ENCODE measurements at regions not wholly inside any gene's neighbourhood (a gene's known extent, or its start where the extent isn't known, plus 50 kb on each side); places are given as distances from the start of the nearest gene placed in this dataset.

- H3K27ac ChIP-seq (ENCODE audit: insufficient read depth, low read length): no peak overlapping the region
- H3K27me3 ChIP-seq (ENCODE audit: control insufficient read depth, insufficient read depth, low read length): no peaks in the 10 kb centered on the region
- DNase-seq (ENCODE audit: low read depth in 2 of 2): peak in 1 of 2 donors; percentile 39
- H3K9ac ChIP-seq (ENCODE audit: insufficient read depth, low read length): no peak overlapping the region
- no peak overlapping the region for H2AFZ ChIP-seq (ENCODE audit: low read length)
- H3K4me1 ChIP-seq (ENCODE audit: control insufficient read depth, extremely low read depth, insufficient read depth, low read length): no peaks in the 10 kb centered on the region
- H3K4me3 ChIP-seq (replicated peaks in 1 of 4; ENCODE audit: control extremely low read depth in 1 of 4, insufficient read depth in 1 of 4, low read depth in 3 of 4, low read length in 4 of 4): no peak overlapping the region
- no peaks in the 10 kb centered on the region for H4K20me1 ChIP-seq (ENCODE audit: control insufficient read depth, extremely low read depth, insufficient read depth, low read length)
- no peak for TF ChIP-seq CTCF (conservative IDR thresholded peaks at IDR 0.05 in 1 of 2, IDR thresholded peaks at IDR 0.05 in 1 of 2; ENCODE audit: low read depth in 1 of 2, low read length in 2 of 2)
- TF ChIP-seq EZH2 (IDR thresholded peaks at IDR 0.05; ENCODE audit: low read length, missing control alignments): no peak
- no peak overlapping the region for H3K4me2 ChIP-seq (ENCODE audit: extremely low read depth, insufficient read depth, low read length)
- no peaks in the 10 kb centered on the region for H3K79me2 ChIP-seq (ENCODE audit: control insufficient read depth, insufficient read depth, low read length)
- no peaks in the 10 kb centered on the region for H3K9me3 ChIP-seq (ENCODE audit: control insufficient read depth, insufficient read depth, low read depth, low read length)
- no peaks in the 10 kb centered on the region for H3K36me3 ChIP-seq (ENCODE audit: control insufficient read depth, insufficient read depth, low read length)
Observed at GRCh38 chr9:78668148-78668832, 371.4 kb downstream of the PSAT1 start.

GRCh38 chr9:78669591-78669990, 372.7 kb downstream of the PSAT1 start:
- DNase-seq (ENCODE audit: low read depth in 2 of 2): peak in 1 of 2 donors; percentile 54
- no peak overlapping the region for H2AFZ ChIP-seq (ENCODE audit: low read length)
- H3K27me3 ChIP-seq (ENCODE audit: control insufficient read depth, insufficient read depth, low read length): no peaks in the 10 kb centered on the region
- H3K79me2 ChIP-seq (ENCODE audit: control insufficient read depth, insufficient read depth, low read length): no peaks in the 10 kb centered on the region
- H3K4me3 ChIP-seq (replicated peaks in 1 of 4; ENCODE audit: control extremely low read depth in 1 of 4, insufficient read depth in 1 of 4, low read depth in 3 of 4, low read length in 4 of 4): no peak overlapping the region
- no peaks in the 10 kb centered on the region for H3K4me1 ChIP-seq (ENCODE audit: control insufficient read depth, extremely low read depth, insufficient read depth, low read length)
- no peak overlapping the region for H3K27ac ChIP-seq (ENCODE audit: insufficient read depth, low read length)
- no peaks in the 10 kb centered on the region for H3K36me3 ChIP-seq (ENCODE audit: control insufficient read depth, insufficient read depth, low read length)
- H3K4me2 ChIP-seq (ENCODE audit: extremely low read depth, insufficient read depth, low read length): no peak overlapping the region
- no peaks in the 10 kb centered on the region for H4K20me1 ChIP-seq (ENCODE audit: control insufficient read depth, extremely low read depth, insufficient read depth, low read length)
- no peak for TF ChIP-seq CTCF (conservative IDR thresholded peaks at IDR 0.05 in 1 of 2, IDR thresholded peaks at IDR 0.05 in 1 of 2; ENCODE audit: low read depth in 1 of 2, low read length in 2 of 2)
- TF ChIP-seq EZH2 (IDR thresholded peaks at IDR 0.05; ENCODE audit: low read length, missing control alignments): no peak
- no peak overlapping the region for H3K9ac ChIP-seq (ENCODE audit: insufficient read depth, low read length)
- no peaks in the 10 kb centered on the region for H3K9me3 ChIP-seq (ENCODE audit: control insufficient read depth, insufficient read depth, low read depth, low read length)

- Histone ChIP-seq H3K4me3 (replicated peaks in 1 of 4; ENCODE audit: control extremely low read depth in 1 of 4, insufficient read depth in 1 of 4, low read depth in 3 of 4, low read length in 4 of 4) (no peak overlapping the region), H3K36me3 (ENCODE audit: control insufficient read depth, insufficient read depth, low read length) (no peaks in the 10 kb centered on the region)
- no peak for TF ChIP-seq EZH2 (IDR thresholded peaks at IDR 0.05; ENCODE audit: low read length, missing control alignments)
- TF ChIP-seq CTCF (conservative IDR thresholded peaks at IDR 0.05 in 1 of 2, IDR thresholded peaks at IDR 0.05 in 1 of 2; ENCODE audit: low read depth in 1 of 2, low read length in 2 of 2): no peak
Observed at GRCh38 chr9:78671785-78672184, 374.9 kb downstream of the PSAT1 start.

More at GRCh38 chr9:78671785-78672184, 374.9 kb downstream of the PSAT1 start:
- no peaks in the 10 kb centered on the region for H3K9me3 ChIP-seq (ENCODE audit: control insufficient read depth, insufficient read depth, low read depth, low read length)
- no peak overlapping the region for H3K9ac ChIP-seq (ENCODE audit: insufficient read depth, low read length)
- no peaks in the 10 kb centered on the region for H3K27me3 ChIP-seq (ENCODE audit: control insufficient read depth, insufficient read depth, low read length)
- no peaks in the 10 kb centered on the region for H3K4me1 ChIP-seq (ENCODE audit: control insufficient read depth, extremely low read depth, insufficient read depth, low read length)
- no peaks in the 10 kb centered on the region for H3K79me2 ChIP-seq (ENCODE audit: control insufficient read depth, insufficient read depth, low read length)
- no peak overlapping the region for H2AFZ ChIP-seq (ENCODE audit: low read length)
- no peak overlapping the region for H3K27ac ChIP-seq (ENCODE audit: insufficient read depth, low read length)
- H4K20me1 ChIP-seq (ENCODE audit: control insufficient read depth, extremely low read depth, insufficient read depth, low read length): no peaks in the 10 kb centered on the region
- H3K4me2 ChIP-seq (ENCODE audit: extremely low read depth, insufficient read depth, low read length): no peak overlapping the region
- DNase-seq (ENCODE audit: low read depth in 2 of 2): peak in 1 of 2 donors; percentile 12
